Fibroblast of skin of left biceps (primary cell): ENCODE measurements at regions not wholly inside any gene's neighbourhood (a gene's known extent, or its start where the extent isn't known, plus 50 kb on each side); places are given as distances from the start of the nearest gene placed in this dataset.

Source experiments
- DNase-seq, 2 experiments: peaks; one replicate each; pipeline ENCODE4 v3.0.0-alpha.2; 2013; ENCODE audit warnings: low read depth in 2 of 2

GRCh38 chr9:8262625-8263622 lies 463.3 kb upstream of the DMAC1 start:
- DNase-seq = no peak

GRCh38 chr9:8261737-8262136 lies 462.2 kb upstream of the DMAC1 start:
- DNase-seq = no peak

- no peak for DNase-seq
These were observed 459.4 kb upstream of the DMAC1 start for GRCh38 chr9:8259028-8259427.

GRCh38 chr9:8256880-8257279 lies 457.3 kb upstream of the DMAC1 start:
- no peak for DNase-seq

GRCh38 chr9:8255850-8256249 lies 456.3 kb upstream of the DMAC1 start:
- no peak for DNase-seq

GRCh38 chr9:8254541-8254940 lies 455.0 kb upstream of the DMAC1 start:
- no peak for DNase-seq

- no peak for DNase-seq
These were observed 452.9 kb upstream of the DMAC1 start for GRCh38 chr9:8252445-8252844.

- DNase-seq = no peak
These were observed 452.0 kb upstream of the DMAC1 start for GRCh38 chr9:8251566-8251965.

GRCh38 chr9:8244505-8245092 lies 445.0 kb upstream of the DMAC1 start:
- DNase-seq = no peak

- no peak for DNase-seq
These were observed 441.6 kb upstream of the DMAC1 start for GRCh38 chr9:8241201-8241600.

- DNase-seq = no peak
These were observed 437.5 kb upstream of the DMAC1 start for GRCh38 chr9:8237096-8237495.

GRCh38 chr9:8235489-8235888 lies 435.9 kb upstream of the DMAC1 start:
- DNase-seq = no peak

GRCh38 chr9:8234316-8234715 lies 434.7 kb upstream of the DMAC1 start:
- no peak for DNase-seq

- DNase-seq = no peak
These were observed 433.1 kb upstream of the DMAC1 start for GRCh38 chr9:8232726-8233125.

- DNase-seq = no peak
These were observed 429.6 kb upstream of the DMAC1 start for GRCh38 chr9:8229226-8229625.

GRCh38 chr9:8224381-8224801 lies 424.8 kb upstream of the DMAC1 start:
- peak; percentile 93 to 94 for DNase-seq

- DNase-seq = no peak
These were observed 424.3 kb upstream of the DMAC1 start for GRCh38 chr9:8223861-8224260.

- DNase-seq = no peak
These were observed 421.9 kb upstream of the DMAC1 start for GRCh38 chr9:8221462-8221861.

- peak; percentile 23 to 25 for DNase-seq
These were observed 408.9 kb upstream of the DMAC1 start for GRCh38 chr9:8208465-8208864.

- no peak for DNase-seq
These were observed 408.0 kb upstream of the DMAC1 start for GRCh38 chr9:8207596-8207995.

GRCh38 chr9:8206720-8207119 lies 407.1 kb upstream of the DMAC1 start:
- no peak for DNase-seq

- DNase-seq = no peak
These were observed 406.0 kb upstream of the DMAC1 start for GRCh38 chr9:8205576-8205975.

GRCh38 chr9:8189881-8190280 lies 390.3 kb upstream of the DMAC1 start:
- no peak for DNase-seq
